WI38 (cell line): ENCODE measurements at regions not wholly inside any gene's neighbourhood (a gene's known extent, or its start where the extent isn't known, plus 50 kb on each side); places are given as distances from the start of the nearest gene placed in this dataset.

Experiments
- H3K4me3 ChIP-seq: 2 replicates; pipeline ENCODE4 v1.5.1; 2011; ENCODE audit warnings: low read depth, mild to moderate bottlenecking, control low read depth, low read length
- CTCF ChIP-seq: IDR thresholded peaks from 2 replicates; pipeline ENCODE4 v1.5.1; 2012; ENCODE audit warnings: low read depth, mild to moderate bottlenecking, control low read depth, low read length

- no peak overlapping the region for H3K4me3 ChIP-seq
- TF ChIP-seq CTCF = no peak
Measured at GRCh38 chr18:6679201-6679600, 50.3 kb upstream of the ARHGAP28 start.
